ENCODE measurements at regions not wholly inside any gene's neighbourhood (a gene's known extent, or its start where the extent isn't known, plus 50 kb on each side); places are given as distances from the start of the nearest gene placed in this dataset.

- TF ChIP-seq CEBPB (IDR thresholded peaks at IDR 0.05) (no peak), TEAD4 (IDR thresholded peaks at IDR 0.05) (no peak), EGR1 (IDR thresholded peaks at IDR 0.05) (no peak), YY1 (IDR thresholded peaks at IDR 0.05; ENCODE audit: low read depth) (no peak), ZBTB7A (IDR thresholded peaks at IDR 0.05; ENCODE audit: low read depth) (no peak)
- TF ChIP-seq, protein P1, sequence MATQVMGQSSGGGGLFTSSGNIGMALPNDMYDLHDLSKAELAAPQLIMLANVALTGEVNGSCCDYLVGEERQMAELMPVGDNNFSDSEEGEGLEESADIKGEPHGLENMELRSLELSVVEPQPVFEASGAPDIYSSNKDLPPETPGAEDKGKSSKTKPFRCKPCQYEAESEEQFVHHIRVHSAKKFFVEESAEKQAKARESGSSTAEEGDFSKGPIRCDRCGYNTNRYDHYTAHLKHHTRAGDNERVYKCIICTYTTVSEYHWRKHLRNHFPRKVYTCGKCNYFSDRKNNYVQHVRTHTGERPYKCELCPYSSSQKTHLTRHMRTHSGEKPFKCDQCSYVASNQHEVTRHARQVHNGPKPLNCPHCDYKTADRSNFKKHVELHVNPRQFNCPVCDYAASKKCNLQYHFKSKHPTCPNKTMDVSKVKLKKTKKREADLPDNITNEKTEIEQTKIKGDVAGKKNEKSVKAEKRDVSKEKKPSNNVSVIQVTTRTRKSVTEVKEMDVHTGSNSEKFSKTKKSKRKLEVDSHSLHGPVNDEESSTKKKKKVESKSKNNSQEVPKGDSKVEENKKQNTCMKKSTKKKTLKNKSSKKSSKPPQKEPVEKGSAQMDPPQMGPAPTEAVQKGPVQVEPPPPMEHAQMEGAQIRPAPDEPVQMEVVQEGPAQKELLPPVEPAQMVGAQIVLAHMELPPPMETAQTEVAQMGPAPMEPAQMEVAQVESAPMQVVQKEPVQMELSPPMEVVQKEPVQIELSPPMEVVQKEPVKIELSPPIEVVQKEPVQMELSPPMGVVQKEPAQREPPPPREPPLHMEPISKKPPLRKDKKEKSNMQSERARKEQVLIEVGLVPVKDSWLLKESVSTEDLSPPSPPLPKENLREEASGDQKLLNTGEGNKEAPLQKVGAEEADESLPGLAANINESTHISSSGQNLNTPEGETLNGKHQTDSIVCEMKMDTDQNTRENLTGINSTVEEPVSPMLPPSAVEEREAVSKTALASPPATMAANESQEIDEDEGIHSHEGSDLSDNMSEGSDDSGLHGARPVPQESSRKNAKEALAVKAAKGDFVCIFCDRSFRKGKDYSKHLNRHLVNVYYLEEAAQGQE (IDR thresholded peaks at IDR 0.05; ENCODE audit: low read depth), result no peak
Observed at GRCh38 chr1:14347186-14347585, 251.3 kb upstream of the KAZN start.
